ENCODE measurements at regions not wholly inside any gene's neighbourhood (a gene's known extent, or its start where the extent isn't known, plus 50 kb on each side); places are given as distances from the start of the nearest gene placed in this dataset.
A peak's percentile ranks its signal among the peaks of the same experiment; 100 is the strongest.

DNA sequence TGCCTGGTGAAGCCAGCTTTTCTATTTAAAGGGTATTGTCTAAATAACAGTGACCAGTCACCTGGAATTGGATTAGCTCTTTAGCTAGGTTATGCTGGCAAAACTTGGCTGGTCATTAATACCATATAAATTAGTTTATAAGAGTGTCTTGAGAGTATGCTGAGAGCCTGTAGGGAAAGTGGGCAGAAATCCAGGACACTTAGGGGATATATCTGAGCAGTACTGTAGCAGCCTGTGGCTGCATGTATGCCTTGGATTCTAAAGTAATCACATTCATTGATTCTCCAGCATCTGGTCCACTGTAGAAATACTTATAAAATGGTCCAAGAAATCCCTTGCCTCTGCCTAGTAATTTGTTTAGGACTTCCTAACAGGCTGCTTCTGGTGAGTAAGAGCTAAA lies 288.9 kb upstream of the DMAC1 start:
- no peak for DNase-seq (ENCODE audit: low spot score)

DNA sequence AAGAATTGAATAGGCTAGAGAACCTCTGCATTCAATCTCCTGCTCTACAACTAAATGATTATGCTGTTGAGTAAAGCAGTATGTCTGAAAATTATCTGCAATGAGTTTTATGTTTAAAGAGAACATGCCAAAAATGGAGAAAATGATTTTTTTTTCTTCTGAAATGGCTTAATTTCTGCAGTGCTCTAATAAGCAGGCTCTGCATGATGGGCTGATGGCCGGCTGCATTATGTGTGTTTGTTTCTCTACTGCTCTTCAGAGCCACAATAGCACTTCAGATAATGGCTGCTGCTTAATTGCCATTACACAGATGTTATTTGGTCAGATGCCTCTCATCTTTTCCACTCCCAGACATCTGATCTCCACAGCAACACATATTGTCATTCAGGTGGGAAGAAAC lies 286.4 kb upstream of the DMAC1 start:
- no peak for DNase-seq (ENCODE audit: low spot score)

DNA sequence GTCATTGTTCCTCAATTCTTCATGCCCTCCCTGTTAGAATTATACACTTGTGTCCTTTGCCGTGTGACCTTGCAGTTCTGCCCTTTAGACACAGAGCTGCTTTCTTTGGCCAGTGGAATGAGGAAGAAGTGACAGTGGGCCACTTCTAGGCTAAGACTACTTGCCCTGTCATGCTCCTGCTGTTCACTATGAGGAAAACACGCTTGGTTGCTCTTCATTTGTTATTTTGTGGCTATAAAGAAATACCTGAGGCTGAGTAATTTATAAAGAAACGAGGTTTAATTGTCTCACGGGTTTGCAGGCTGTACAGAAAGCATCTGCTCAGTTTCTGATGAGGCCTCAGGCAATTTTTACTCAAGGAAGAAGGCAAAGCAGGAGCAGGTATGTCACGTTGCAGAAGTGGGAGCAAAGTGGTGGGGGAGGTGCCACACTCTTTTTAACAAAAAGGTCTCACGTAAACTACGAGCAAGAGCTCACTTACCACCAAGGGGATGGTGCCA lies 279.1 kb upstream of the DMAC1 start:
- no peak for DNase-seq (ENCODE audit: low spot score)

DNA sequence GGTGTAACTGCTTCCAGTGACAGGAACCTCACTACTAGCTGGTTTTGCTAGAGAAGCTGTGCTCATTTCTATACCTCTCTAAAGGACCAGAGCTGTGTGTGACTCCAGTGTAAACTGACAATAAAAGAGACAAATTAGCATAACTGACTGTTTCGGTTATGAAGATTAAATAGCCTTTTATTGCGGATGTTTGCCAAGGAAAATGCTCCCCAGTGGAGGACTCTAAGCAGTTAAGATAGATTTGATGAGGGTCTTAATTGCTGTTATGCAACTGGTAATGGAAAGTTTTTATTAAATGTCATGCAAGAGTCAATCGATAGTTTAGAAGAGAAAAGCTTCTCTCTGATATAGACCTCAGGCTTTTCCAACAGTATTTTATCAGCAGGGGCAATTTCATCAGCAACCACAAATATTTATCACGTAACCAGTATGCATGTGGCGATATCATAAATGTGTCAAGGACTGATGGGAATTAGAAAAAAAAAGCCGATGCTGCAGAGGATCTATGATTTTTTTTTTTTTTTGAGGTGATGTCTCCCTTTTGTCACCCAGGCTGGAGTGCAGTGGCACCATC lies 275.2 kb upstream of the DMAC1 start:
- DNase-seq (ENCODE audit: low spot score): no peak

DNA sequence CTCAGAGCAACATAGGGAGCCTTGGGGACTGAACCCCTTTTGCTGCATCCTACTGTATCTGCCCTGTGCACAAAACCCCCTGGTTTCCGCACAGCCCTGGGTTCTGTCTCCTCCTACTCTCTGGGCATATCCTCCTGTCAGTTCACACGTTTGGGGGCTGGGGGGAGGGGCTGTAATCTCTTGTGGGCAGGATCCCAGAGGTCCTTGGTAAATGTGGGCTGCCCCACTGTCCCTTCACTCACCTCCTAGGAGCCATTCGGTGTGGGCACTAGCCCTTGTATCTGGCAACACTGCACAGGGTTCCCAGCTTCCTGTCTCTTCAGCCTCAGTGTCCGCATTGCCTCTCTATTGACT lies 271.8 kb upstream of the DMAC1 start:
- DNase-seq (ENCODE audit: low spot score): no peak

DNA sequence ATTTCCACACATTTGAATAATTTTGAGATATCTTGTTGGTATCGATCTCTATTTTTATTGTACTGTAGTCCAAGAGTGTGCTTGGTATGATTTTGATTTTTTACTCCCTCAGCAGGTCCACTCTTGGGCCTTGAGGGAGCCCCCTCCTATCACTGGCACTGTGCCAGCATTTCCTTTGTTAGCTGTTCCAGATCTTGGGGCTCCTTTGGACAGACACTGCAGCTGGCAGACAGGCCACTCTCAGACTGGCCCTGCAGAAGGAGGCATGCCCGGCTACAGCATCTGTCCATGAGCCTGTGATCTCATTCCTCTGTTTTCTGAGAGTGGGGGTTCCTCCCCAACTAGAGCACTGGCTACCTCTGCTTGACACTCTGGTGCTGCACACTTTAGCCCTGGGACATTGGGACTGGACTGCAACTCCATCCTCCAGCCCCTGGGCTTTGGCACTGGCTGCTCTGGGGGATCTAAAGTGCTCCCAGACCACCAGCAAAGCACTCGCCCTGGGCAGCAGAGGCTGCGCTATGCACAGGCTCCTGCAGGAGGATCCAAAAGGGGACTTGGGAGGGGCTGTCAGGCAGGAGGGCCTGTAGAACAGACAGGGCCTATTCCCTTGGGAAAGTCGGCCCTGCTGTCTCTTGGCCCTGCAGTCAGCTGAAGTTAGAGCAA lies 271.3 kb upstream of the DMAC1 start:
- DNase-seq (ENCODE audit: low spot score): peak; percentile 45

DNA sequence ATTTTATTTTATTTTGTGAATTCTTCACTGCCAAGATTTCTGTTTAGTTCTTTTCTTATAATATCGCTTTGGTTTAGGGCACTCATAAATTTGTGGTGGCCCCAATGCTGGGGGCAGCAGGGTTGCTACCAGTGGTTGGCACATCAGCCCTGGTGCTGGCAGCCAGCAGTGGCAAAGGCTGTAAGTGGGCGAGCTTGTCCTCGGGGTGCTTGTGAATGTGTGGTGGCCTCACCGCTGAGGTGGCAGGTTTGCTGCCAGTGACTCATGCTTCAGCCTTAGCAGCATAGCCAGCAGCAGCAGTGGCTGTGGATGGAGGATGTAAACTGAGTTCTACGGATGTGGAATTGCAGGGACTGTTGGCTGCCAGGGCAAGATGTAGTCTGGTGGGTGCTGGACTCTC lies 262.9 kb upstream of the DMAC1 start:
- DNase-seq (ENCODE audit: low spot score): no peak

DNA sequence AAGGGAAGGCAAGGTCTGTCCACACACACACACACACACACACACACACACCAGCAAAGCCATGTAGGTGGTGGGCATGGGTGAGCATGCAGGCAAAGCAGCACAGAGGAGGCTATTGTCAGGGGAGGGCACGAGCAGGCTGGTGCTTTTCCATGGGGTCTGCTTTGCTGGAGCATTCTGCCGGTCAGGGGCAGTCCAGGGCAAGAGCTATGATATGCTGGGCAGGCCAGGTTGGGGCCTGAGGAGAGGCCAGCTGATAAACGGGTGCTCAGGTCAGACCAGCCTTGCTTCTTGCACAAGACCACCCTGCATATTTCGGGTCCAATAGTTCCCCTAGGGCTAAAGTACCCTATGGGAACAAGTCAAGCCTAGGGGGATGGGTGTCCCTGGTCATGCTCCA lies 253.9 kb upstream of the DMAC1 start:
- DNase-seq (ENCODE audit: low spot score): no peak

DNA sequence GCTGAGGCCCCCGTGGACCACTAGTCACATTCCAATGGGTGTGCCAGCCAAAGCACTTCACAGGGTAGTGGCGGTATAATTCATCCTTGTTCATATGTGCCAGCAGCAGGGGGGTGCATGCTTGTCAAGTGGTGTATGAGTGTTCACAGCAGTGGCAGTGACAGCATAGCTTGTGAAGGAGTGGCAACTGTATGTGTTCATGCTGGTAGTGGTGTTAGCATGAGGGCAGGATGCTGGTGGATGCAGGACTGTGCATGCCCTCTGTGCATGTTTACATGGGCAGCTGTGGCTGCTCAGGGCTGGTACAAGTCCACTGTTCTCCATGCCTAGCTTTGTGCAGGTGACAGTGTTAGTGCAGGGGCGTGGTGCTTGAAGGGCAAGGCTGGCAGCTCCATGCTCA lies 253.4 kb upstream of the DMAC1 start:
- DNase-seq (ENCODE audit: low spot score): no peak

DNA sequence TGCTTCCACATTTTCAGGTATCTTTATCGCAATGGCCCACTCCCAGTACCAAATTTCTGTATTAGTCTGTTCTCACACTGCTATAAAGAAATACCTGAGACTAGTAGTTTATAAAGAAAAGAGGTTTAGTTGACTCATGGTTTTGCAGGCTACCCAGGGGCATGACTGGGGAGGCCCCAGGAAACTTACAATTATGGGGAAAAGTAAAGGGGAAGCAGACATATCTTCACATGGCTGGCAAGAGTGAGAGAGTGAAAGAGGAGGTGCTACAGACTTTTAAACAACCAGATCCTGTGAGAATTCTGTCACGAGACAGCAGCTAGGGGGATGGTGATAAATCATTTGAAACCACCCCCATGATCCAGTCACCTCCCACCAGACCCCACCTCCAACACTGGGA lies 238.2 kb upstream of the DMAC1 start:
- no peak for DNase-seq (ENCODE audit: low spot score)

DNA sequence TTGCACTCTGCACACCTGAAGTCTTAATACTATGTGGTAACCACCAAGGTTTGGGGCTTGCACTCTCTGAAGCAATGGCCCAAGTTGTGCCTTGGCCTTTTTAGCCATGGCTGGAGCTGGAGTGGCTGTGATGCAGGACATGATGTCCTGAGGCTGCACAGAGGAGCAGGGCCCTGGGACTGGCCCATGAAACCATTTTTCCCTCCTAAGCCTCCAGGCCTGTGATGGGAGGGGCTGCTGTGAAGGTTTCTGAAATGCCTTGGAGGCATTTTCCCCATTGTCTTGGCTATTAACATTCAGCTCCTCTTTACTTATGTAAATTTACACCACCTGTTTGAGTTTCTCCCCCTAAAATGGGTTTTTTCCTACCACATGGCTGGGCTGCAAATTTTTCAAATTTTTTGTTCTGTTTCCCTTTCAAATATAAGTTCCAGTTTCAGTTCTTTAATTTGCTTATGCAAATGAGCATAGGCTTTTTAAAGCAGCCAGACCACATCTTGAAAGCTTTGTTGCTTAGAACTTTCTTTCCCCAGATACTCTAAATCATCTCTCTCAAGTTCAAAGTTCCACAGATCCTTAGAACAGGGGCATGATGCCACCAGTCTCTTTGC lies 237.4 kb upstream of the DMAC1 start:
- DNase-seq (ENCODE audit: low spot score): no peak

DNA sequence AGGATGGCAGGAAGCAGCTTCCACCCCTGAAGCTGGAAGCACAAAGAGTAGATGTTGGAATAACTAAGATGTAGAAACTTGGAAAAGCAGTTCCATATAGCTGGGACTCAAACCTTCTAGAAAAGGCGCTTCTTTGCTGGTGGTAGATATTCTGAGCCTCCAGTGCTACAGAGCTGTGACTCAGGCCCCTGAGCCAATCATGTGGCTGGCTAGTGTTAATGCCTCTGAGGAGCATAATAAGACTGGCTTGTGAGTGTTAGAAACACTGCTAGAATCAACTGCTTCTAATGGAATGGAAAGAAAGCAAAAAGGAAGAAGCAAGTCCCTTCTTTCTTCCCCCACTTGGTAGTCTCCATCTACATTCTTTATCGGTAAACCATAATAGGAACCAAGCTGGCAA lies 234.2 kb upstream of the DMAC1 start:
- no peak for DNase-seq (ENCODE audit: low spot score)

DNA sequence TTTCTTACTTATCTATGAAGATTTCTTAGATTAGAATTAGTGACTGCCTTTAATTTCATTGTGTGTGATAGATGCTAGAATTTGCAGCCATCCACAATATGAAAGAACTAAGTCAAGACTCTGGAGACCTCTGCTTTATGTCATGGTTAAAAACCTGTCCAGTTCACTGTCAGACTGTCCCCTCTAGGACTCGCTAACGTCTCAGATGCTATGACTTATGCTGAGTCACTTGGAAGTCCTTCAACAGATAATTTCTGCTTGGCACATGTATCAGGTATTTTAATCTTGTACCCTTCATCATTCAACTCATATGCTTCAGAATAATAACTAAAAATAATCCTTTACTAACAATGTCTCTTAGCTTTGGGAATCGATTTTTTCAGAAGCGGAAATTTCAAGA lies 230.5 kb upstream of the DMAC1 start:
- peak; percentile 16 for DNase-seq (ENCODE audit: low spot score)

DNA sequence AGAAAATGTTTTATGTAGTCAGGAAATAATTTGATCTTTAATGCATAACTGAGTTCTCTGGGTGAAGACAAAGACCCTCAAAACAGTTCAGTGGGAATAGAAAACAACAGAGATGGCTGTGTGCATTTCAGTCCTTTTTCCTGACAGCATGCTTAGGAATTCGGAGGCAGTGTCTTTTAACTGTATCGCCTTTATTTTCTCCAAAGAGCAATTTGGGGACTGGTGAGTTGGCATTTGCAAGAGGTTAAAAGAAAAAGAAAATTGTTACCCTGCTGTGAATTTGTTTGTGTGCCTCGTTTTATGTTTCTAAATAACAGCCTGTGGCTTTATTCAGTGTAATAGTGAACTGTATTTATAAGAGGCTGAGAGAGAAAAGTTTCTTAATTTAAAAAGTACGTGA lies 227.8 kb upstream of the DMAC1 start:
- DNase-seq (ENCODE audit: low spot score): no peak

DNA sequence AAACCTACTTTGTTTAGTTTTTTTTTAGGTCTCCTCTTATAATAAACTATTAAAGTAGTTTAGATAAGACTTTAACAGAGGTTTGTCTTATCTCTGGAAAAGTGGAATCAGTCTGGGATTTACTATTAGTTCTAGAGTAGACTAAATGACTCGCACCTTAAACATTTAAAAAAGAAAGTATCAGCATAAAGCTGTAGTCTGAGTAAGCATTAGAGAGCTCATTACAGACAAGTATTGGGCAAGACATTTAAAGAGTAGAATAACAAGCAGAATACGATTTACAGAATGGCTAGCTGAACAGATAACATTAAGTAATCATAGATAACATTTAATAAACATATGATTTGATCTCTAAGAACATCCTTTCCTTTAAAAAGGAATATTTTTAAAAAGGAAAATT lies 226.0 kb upstream of the DMAC1 start:
- no peak for DNase-seq (ENCODE audit: low spot score)

DNA sequence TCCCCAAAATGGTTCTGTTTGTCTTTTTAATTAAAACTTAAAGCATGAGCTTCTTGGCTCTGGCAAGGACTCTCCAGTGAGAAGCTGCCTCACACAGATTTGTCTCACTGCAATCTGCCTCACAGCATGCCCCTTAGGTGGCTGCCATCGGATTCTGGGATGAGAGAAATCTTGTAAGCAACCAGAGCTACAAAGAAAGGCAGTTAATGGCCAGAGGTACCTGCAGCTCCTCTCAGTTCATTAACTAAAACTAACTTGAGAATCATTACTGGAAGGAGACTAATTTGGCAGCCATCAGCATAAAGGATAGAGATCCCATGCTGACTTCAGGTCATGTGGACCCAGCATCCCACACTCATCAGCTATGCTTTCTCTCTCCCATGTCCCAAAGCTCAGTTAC lies 220.6 kb upstream of the DMAC1 start:
- no peak for DNase-seq (ENCODE audit: low spot score)

DNA sequence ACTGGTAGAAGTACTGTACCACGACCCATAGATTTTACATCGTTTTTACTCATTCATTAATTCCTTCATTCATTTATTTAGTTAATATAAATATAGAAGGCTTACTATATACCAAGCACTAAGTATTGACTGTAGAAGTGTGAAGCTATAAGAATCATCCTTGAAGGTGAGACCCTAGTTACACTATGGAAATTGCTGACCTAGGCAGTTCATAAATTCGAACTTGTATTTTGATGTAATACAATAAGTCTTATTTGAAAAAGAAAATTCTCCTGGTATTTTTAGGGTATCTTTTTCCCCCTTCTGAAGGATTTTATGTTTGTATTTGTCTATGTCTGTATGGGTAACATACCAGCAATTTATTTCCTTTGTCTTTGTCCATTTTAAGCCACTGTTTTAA lies 220.1 kb upstream of the DMAC1 start:
- no peak for DNase-seq (ENCODE audit: low spot score)

DNA sequence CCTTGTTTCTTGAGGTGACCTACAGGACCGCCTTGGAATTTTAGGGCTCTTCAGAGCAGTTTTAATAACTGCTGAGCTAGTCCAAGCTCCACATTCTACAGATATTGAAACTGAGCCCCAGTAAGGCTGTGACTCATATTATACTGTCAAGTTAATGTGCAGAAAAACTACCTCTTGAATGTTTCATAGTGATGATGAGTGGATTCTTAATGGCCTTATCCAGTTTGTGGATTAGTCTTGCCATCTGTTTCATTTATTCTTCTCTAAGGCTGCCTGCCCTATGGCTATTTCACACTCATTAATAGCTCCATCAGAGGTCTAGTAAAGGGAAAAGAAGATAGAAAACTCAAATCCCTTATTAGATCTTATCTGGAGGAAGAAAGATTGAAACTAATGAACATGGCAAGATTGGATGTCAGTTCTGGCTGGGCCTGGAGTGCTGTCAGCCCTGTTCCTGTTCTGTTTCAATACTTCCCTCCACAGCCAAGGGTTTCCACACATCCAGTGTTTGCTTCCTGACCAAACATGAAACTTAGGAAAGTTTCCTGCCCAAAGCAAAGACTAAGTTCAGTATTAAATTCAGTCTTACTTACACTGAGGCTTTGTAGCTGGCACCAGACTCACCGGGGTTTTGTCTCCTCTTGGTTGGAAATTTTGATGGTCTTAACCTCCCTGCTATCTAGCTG lies 215.6 kb upstream of the DMAC1 start:
- DNase-seq (ENCODE audit: low spot score): no peak

DNA sequence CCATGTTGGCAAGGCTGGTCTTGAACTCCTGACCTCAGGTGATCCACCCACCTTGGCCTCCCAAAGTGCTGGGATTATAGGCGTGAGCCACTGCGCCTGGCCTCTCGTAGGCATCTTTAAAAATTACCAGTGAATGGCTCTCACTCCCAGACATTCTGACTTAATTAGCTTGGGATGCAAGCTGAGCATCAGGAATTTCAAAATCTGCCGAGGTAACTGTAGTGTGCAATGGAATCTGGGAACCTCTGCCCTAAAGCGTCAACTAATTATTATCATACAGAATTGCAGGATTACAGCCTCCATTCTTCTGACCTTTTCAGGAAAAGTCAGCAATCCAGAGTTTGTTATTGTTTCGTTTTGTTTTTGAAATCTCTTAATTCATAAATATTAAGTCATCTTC lies 213.4 kb upstream of the DMAC1 start:
- DNase-seq (ENCODE audit: low spot score): no peak

DNA sequence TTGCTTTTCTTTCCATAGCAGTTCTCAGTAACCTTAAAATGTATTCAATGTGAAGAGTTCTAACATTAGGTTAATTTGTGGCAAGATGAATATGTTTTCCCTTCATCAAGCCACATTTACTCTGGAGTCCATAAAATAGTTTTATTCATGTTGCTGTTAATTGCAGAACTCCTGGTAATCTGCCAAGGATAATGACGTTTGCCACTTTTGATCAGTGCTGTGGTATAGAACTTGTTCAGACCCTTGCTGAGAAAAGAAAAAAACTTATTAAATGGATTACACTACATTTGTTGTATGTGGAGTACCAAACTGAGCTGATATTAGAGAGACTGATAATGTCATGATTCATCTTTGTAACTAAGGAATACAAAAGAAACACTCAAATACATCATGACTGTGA lies 212.4 kb upstream of the DMAC1 start:
- no peak for DNase-seq (ENCODE audit: low spot score)

DNA sequence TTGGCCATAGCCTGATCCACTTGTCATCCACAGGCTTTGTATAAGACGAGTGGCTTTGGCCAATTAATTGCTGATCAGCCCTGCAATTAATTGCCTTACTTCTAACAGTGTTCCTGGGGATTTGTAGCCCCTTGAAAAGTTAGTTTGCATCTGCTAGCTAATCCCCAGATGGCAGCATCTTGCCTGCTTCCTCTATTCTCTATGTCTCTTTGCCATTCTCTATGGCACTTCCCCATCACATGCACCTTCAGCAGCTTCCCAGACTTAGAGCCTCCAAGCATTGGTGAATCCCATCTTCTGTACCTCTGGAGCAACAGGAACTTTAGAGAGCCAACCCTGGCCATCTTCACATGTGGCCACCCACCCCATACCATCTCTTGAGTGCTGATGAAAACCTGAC lies 197.0 kb upstream of the DMAC1 start:
- DNase-seq (ENCODE audit: low spot score): no peak

DNA sequence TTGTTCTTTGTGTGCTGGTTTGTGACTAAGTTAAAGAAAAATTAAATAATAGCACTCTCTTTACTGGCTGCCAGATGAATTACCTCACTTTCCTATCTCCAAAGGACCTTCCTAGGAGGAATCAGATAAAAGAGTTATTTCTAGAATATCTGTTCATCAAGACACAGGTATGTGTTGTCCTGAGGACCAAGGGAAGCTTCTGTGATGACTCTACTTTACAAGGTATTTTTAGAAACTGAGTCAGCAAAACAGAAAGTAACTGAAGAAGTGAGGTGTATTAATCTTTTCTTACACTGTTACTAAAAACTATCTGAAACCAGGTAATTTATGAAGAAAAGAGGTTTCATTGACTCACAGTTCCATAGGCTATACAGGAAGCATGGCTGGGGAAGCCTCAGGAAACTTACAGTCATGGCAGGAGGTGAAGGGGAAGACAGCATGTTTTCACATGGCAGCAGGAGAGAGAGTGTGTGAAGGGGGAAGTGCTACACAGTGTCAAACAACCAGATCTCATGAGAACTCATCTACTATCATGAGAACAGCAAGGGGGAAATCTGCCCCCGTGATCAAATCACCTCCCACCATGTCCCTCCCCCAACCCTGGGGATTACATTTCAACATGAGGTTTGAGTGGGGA lies 189.2 kb upstream of the DMAC1 start:
- DNase-seq (ENCODE audit: low spot score): no peak
